Osteoblast (primary cell): ENCODE measurements at regions not wholly inside any gene's neighbourhood (a gene's known extent, or its start where the extent isn't known, plus 50 kb on each side); places are given as distances from the start of the nearest gene placed in this dataset.

Source experiments
- DNase-seq: peaks from one replicate; pipeline ENCODE4 v3.0.0; 2011; ENCODE audit warnings: low spot score, mixed read lengths; ENCODE audit not compliant: insufficient read length; ENCODE audit errors: missing footprints
- H2AFZ ChIP-seq: 2 replicates; pipeline ENCODE4 v1.6.0; 2011; ENCODE audit warnings: mild to moderate bottlenecking, low read length
- H3K27ac ChIP-seq: 2 replicates; pipeline ENCODE4 v1.5.1; 2011; ENCODE audit warnings: mild to moderate bottlenecking, low read depth, low read length, moderate library complexity
- H3K27me3 ChIP-seq: 2 replicates; pipeline ENCODE4 v1.6.0; 2012; ENCODE audit warnings: mild to moderate bottlenecking, control low read depth, inconsistent platforms, low read length, moderate library complexity; ENCODE audit not compliant: insufficient read depth
- H3K36me3 ChIP-seq: 2 replicates; pipeline ENCODE4 v1.5.1; 2011; ENCODE audit warnings: mild to moderate bottlenecking, low read length, control low read depth, moderate library complexity; ENCODE audit not compliant: insufficient read depth
- H3K4me1 ChIP-seq: 2 replicates; pipeline ENCODE4 v1.5.1; 2011; ENCODE audit warnings: mild to moderate bottlenecking, low read length, control low read depth, moderate library complexity; ENCODE audit not compliant: insufficient read depth
- H3K4me2 ChIP-seq: 2 replicates; pipeline ENCODE4 v1.6.0; 2011; ENCODE audit warnings: mild to moderate bottlenecking, low read length; ENCODE audit not compliant: insufficient read depth
- H3K4me3 ChIP-seq: fragments of 200-600 bp; sonication (generic); 3 replicates; pipeline ENCODE4 v1.5.1; 2012; ENCODE audit warnings: mild to moderate bottlenecking, low read length, inconsistent platforms; ENCODE audit not compliant: insufficient read depth
- H3K79me2 ChIP-seq: 2 replicates; pipeline ENCODE4 v1.6.0; 2012; ENCODE audit warnings: mild to moderate bottlenecking, low read length, control low read depth, inconsistent platforms; ENCODE audit not compliant: insufficient read depth
- H3K9me3 ChIP-seq: 2 replicates; pipeline ENCODE4 v1.5.1; 2011; ENCODE audit warnings: low read depth, low read length, control low read depth
- H4K20me1 ChIP-seq: 2 replicates; pipeline ENCODE4 v1.6.0; 2012; ENCODE audit warnings: mild to moderate bottlenecking, low read length, control low read depth; ENCODE audit not compliant: insufficient read depth
- TF ChIP-seq, protein P1 (sequence below): IDR thresholded peaks from 2 replicates; pipeline ENCODE4 v1.5.1; 2011; ENCODE audit warnings: mild to moderate bottlenecking, low read depth, low read length, moderate library complexity; ENCODE audit errors: extremely low read depth

DNA sequence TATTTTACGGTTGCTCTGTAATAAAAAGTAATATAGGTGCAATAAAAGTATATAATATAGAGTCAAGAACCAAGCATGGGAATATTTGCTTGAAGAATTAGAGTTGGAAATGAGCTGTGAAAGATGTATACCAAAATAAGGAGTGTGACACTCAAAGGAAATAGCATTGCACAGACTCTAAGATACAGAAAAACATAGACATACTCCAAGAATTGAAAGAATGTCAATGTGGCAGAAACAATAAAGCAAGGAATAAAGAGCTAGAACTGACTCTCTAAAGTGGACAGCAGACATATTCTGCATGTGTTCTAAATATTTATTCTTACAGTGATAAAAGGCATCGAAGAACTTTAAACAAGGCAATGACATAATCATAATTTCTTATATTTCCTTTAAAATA is 561.1 kb upstream of the SETBP1 start:
- H3K27ac ChIP-seq = no peak overlapping the region
- DNase-seq = no peak

DNA sequence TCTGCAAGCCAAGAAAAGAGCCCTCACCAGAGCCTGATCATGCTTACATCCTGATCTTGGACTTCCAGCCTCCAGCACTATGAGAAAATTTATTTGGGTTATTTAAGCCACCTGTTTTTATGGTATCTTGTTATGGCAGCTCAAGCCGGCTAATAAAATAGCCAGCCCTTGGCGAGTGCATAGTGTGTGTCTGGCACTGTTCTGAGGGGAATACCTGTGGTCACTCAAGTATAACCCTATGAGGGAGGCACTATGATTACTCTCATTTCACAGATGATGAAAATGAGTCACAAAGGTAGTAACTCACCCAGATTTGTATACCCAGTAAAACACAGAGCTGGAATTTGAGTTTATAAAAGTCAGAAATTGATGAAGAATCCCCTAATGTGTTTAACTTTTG is 556.9 kb upstream of the SETBP1 start:
- Histone ChIP-seq H2AFZ (no peak overlapping the region), H4K20me1 (no peaks in the 10 kb centered on the region), H3K4me1 (no peaks in the 10 kb centered on the region), H3K27ac (no peak overlapping the region), H3K79me2 (no peaks in the 10 kb centered on the region), H3K4me2 (no peak overlapping the region), H3K27me3 (no peaks in the 10 kb centered on the region), H3K4me3 (no peak overlapping the region), H3K36me3 (no peaks in the 10 kb centered on the region), H3K9me3 (no peaks in the 10 kb centered on the region)
- TF ChIP-seq, protein P1, sequence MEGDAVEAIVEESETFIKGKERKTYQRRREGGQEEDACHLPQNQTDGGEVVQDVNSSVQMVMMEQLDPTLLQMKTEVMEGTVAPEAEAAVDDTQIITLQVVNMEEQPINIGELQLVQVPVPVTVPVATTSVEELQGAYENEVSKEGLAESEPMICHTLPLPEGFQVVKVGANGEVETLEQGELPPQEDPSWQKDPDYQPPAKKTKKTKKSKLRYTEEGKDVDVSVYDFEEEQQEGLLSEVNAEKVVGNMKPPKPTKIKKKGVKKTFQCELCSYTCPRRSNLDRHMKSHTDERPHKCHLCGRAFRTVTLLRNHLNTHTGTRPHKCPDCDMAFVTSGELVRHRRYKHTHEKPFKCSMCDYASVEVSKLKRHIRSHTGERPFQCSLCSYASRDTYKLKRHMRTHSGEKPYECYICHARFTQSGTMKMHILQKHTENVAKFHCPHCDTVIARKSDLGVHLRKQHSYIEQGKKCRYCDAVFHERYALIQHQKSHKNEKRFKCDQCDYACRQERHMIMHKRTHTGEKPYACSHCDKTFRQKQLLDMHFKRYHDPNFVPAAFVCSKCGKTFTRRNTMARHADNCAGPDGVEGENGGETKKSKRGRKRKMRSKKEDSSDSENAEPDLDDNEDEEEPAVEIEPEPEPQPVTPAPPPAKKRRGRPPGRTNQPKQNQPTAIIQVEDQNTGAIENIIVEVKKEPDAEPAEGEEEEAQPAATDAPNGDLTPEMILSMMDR = no peak
- no peak for DNase-seq

More for the DNA sequence above, 561.1 kb upstream of the SETBP1 start:
- Histone ChIP-seq H3K4me1 (no peaks in the 10 kb centered on the region), H3K27me3 (no peaks in the 10 kb centered on the region), H3K4me3 (no peak overlapping the region), H3K36me3 (no peaks in the 10 kb centered on the region), H3K9me3 (no peaks in the 10 kb centered on the region), H3K79me2 (no peaks in the 10 kb centered on the region), H2AFZ (no peak overlapping the region), H3K4me2 (no peak overlapping the region), H4K20me1 (no peaks in the 10 kb centered on the region)
- TF ChIP-seq, protein P1 = no peak

DNA sequence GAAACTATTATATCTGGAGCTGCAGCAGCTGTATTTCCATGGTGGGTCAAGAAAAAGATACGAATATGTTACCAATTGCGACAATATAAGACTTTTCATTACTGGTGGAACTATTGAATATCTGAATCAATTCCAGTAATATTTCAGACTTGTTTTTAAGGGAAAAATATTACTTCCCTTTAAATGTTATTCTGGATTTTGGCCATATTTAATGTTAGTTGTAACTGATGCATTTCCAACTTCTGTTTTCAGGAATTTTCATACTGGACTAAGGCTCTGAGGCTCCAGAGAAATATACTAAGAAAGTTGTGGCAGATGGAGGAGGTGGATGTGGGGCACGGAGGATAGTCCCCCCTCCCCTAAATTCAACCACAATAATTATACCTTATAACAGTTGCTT is 555.2 kb upstream of the SETBP1 start:
- H3K79me2 ChIP-seq = no peaks in the 10 kb centered on the region
- H3K4me3 ChIP-seq = no peak overlapping the region
- no peak overlapping the region for H3K4me2 ChIP-seq
- H3K9me3 ChIP-seq = no peaks in the 10 kb centered on the region
- TF ChIP-seq, protein P1 = no peak
- H3K4me1 ChIP-seq = no peaks in the 10 kb centered on the region
- no peaks in the 10 kb centered on the region for H3K27me3 ChIP-seq
- H3K36me3 ChIP-seq = no peaks in the 10 kb centered on the region
- H3K27ac ChIP-seq = no peak overlapping the region
- no peak for DNase-seq
- no peaks in the 10 kb centered on the region for H4K20me1 ChIP-seq
- H2AFZ ChIP-seq = no peak overlapping the region

DNA sequence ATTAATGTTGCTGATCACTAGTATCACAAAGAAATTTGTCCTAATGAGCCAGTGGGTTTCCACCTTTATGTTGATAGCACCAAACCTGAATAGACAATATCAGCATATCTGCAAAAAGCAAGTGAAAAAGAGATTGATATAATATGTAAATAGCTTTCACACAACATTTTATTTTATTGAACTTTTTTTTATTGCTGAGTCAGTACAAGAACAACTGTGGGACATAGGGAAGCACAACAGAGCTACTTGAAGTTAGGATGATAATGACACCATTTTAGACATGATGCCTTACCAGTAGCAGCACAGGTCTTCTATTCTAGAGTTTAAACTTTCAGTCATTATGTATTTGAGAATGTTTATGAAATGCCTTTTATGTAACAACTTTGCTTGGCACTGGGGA is 554.1 kb upstream of the SETBP1 start:
- H2AFZ ChIP-seq = no peak overlapping the region
- no peaks in the 10 kb centered on the region for H3K4me1 ChIP-seq
- no peak for DNase-seq
- H3K27me3 ChIP-seq = no peaks in the 10 kb centered on the region
- H3K4me3 ChIP-seq = no peak overlapping the region
- no peaks in the 10 kb centered on the region for H4K20me1 ChIP-seq
- no peaks in the 10 kb centered on the region for H3K36me3 ChIP-seq
- no peaks in the 10 kb centered on the region for H3K9me3 ChIP-seq
- no peak overlapping the region for H3K27ac ChIP-seq
- TF ChIP-seq, protein P1 = no peak
- H3K4me2 ChIP-seq = no peak overlapping the region
- no peaks in the 10 kb centered on the region for H3K79me2 ChIP-seq
